RWPE1 (cell line): ENCODE measurements at regions not wholly inside any gene's neighbourhood (a gene's known extent, or its start where the extent isn't known, plus 50 kb on each side); places are given as distances from the start of the nearest gene placed in this dataset.
A peak's percentile ranks its signal among the peaks of the same experiment; 100 is the strongest.
"Not testable (repeated sequence)": the region's sequence is repeated elsewhere in the genome, so short reads cannot be mapped to it uniquely, and the experiment has no call there.

Source experiments
- CTCF ChIA-PET: fragments of 350-600 bp; sonication (Branson Sonifier 250); formaldehyde crosslinking; extraction: SDS; loops from one replicate; lab custom pipeline; 2021; lab: Yijun Ruan, JAX
- POLR2A ChIA-PET: fragments of 400-600 bp; formaldehyde crosslinking; extraction: SDS; loops from one replicate; lab custom pipeline; 2020; ENCODE audit warnings: antibody characterized with exemption; ENCODE audit not compliant: low non-redundant PET; lab: Yijun Ruan, JAX
- DNase-seq: peaks from one replicate; pipeline ENCODE4 v3.0.0; 2012; ENCODE audit warnings: low spot score
- H3K27ac ChIP-seq: fragments of 450-650 bp; 2 replicates; pipeline ENCODE4 v1.5.1; 2017
- TF ChIP-seq, protein P1 (sequence below): fragments of 450-650 bp; conservative IDR thresholded peaks from 2 replicates; pipeline ENCODE4 v1.5.1; 2017; ENCODE audit warnings: low read depth, mild to moderate bottlenecking

DNA sequence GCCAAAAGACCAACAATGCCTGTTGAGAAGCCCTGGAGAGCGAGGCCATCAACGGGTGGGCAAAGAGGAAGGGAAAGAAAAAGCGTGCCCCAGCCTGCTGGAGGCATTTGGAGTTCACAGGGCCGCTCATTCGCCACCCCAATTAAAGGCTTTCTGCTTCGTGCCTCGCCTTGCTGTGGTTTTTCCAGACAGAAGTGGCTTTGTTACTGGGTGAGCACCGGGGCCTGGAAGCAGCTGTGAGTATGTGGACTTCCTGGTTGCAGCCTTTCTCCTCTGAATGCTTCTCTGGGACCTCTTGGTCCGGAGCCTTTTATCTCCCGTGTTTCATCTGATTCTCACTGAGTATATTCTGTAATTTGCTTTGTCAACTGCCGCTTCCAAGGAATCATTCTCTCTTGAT, 118.1 kb upstream of the EGR2 start:
- no peak for DNase-seq
- ChIA-PET POLR2A (no interaction called here), CTCF (no interaction called here)

DNA sequence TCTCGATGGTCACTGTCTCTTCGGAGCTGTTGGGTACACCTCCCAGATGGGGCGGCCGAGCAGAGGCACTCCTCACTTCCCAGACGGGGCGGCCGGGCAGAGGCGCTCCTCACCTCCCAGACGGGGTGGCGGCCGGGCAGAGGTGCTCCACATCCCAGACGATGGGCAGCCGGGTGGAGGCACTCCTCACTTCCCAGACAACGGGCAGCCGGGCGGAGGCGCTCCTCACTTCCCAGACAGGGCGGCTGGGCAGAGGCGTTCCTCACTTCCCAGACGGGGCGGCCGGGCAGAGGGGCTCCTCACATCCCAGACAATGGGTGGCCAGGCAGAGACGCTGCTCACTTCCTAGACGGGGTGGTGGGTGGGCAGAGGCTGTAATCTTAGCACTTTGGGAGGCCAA, 112.6 kb upstream of the EGR2 start:
- CTCF ChIA-PET, H3K27ac ChIP-seq, POLR2A ChIA-PET, DNase-seq: not testable (repeated sequence)

More for the DNA sequence above, 118.1 kb upstream of the EGR2 start:
- TF ChIP-seq, protein P1, sequence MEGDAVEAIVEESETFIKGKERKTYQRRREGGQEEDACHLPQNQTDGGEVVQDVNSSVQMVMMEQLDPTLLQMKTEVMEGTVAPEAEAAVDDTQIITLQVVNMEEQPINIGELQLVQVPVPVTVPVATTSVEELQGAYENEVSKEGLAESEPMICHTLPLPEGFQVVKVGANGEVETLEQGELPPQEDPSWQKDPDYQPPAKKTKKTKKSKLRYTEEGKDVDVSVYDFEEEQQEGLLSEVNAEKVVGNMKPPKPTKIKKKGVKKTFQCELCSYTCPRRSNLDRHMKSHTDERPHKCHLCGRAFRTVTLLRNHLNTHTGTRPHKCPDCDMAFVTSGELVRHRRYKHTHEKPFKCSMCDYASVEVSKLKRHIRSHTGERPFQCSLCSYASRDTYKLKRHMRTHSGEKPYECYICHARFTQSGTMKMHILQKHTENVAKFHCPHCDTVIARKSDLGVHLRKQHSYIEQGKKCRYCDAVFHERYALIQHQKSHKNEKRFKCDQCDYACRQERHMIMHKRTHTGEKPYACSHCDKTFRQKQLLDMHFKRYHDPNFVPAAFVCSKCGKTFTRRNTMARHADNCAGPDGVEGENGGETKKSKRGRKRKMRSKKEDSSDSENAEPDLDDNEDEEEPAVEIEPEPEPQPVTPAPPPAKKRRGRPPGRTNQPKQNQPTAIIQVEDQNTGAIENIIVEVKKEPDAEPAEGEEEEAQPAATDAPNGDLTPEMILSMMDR, result no peak
- H3K27ac ChIP-seq, result no peak overlapping the region

DNA sequence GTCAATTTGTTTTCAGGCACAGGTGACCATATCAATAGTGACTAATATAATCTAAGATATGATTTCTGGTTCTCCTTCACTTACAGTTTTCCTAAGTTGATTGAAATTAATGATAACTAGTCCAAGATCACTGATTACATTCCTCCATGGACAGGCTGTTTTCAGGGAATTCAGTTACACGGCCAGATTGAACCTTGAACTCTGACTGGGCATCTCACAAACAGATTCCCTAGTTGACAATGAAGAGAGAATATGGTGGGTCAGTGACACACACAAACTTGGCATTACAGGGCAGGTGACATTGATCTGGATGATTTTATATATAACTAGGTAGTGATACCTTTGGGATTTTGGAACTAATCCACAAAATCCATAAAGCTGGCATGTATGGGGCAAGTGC, 110.2 kb upstream of the EGR2 start:
- no peak for DNase-seq
- TF ChIP-seq, protein P1, result no peak
- H3K27ac ChIP-seq, result no peak overlapping the region
- POLR2A ChIA-PET, result no interaction called here
- CTCF ChIA-PET, result no interaction called here

DNA sequence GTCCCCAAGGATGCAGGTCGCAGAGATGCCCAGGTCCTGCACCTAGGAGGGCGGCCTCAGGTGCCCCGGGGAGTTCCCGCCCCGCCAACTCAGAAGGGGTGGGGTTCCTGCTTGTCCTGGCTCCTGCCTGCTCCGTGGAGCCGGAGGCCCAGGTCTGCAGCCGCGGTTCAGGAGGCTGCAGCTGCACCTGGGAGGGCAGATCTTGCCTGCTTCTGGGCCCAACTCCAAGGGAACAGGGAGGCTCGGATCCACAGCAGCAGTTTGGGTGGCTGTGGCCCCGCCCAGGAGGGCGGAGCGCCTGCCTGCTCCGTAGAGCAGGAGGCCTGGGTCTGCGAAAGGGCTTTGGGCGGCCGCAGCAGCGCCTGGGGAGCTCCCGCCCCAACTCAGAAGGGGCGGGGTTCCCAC, 108.2 kb upstream of the EGR2 start:
- peak; percentile 25 for DNase-seq
- POLR2A ChIA-PET, result no interaction called here
- H3K27ac ChIP-seq, result no peak overlapping the region
- TF ChIP-seq, protein P1, result no peak
- CTCF ChIA-PET, result no interaction called here

DNA sequence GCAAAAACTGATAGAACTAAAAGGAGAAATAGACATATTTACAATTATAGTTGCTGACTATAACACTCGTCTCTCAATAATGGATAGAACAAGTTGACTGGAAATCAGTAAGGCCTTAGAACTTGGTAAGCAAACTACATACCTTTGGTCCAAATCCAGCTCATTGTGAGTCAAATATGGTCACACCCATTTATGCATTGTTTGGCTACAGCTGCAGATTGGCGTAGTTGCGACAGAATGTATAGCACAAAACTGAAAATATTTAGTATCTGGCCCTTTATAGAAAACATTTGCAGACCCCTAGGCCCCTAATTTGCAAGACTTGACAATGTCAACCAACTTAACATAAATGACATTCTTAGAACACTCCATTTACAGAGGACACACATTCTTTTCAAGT, 103.6 kb upstream of the EGR2 start:
- TF ChIP-seq, protein P1, result no peak
- H3K27ac ChIP-seq, result no peak overlapping the region
- ChIA-PET CTCF (no interaction called here), POLR2A (no interaction called here)
- DNase-seq, result peak; percentile 34

DNA sequence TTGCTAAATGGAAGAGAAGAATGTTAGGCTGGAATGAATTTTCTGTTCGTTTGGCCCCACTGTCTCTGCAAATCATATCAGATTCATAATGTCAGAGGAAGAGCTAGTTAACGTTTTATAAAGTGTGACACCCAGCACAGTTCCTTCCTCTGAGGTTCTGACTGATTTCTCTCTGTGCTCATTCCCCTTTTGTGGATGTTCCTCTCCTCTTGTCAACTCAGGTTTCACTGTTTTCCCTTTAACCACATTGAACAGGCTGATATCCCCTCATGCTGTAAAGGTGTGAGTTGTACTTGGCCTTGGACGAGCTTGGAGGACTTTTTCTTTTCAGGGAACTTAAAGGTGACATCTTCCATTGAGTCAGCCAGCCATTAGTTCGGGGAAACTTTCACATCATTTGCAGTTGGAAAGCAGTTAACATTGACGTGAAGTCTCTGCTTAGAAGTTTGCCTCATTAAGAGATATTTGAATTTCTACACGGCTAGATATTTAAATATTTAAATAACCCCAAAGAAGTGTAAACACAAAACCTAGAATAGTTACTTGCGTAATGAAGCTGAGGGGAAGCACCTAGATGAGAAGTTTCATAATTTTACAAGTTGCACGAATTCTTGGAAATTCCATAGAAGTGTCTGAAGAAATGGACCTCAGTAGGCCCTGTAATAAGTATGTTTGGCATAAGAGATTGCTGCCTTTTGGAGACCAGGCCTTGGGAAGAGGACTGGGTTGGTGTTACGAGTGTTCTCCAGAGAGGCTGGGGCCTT, 101.5 kb upstream of the EGR2 start:
- no peak for DNase-seq
- POLR2A ChIA-PET, result no interaction called here
- TF ChIP-seq, protein P1, result no peak
- CTCF ChIA-PET, result no interaction called here
- no peak overlapping the region for H3K27ac ChIP-seq

DNA sequence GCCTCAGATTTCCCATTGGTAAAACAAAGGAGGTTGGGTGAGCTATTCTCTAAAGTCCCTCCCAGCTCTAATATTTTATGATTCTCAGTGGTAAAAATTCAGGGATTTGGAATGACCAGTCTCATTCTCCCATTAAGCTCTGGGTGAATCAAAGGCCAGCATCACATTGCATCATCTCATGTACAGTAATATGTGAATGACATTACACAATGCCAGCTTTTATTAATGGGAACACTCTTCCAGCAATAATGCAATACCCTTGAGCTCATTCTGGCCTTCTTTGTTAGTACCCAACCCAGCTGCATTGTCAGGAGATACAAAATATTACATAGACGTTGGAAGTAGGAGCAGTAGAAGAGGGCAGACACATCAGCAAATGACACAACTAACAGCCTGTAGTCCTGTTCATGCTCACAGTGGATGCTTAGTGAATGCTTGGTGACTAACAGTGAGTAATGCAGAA, 100.0 kb upstream of the EGR2 start:
- DNase-seq, result peak; percentile 51
- CTCF ChIA-PET, result no interaction called here
- TF ChIP-seq, protein P1, result no peak
- H3K27ac ChIP-seq, result no peak overlapping the region
- POLR2A ChIA-PET, result no interaction called here
